Dedifferentiated amniotic fluid mesenchymal stem cell (primary cell): ENCODE measurements at regions not wholly inside any gene's neighbourhood (a gene's known extent, or its start where the extent isn't known, plus 50 kb on each side); places are given as distances from the start of the nearest gene placed in this dataset.
"Not testable (repeated sequence)": the region's sequence is repeated elsewhere in the genome, so short reads cannot be mapped to it uniquely, and the experiment has no call there.

Experiments
- DNase-seq: peaks from one replicate; pipeline ENCODE4 v3.0.0-alpha.2; 2016; ENCODE audit errors: extremely low spot score

GRCh38 chr3:16073990-16074671 is 100.3 kb upstream of the GALNT15 start:
- DNase-seq: not testable (repeated sequence)

GRCh38 chr3:16075647-16076046 is 98.8 kb upstream of the GALNT15 start:
- no peak for DNase-seq

- DNase-seq: no peak
These were observed 97.9 kb upstream of the GALNT15 start for GRCh38 chr3:16076564-16076963.

- not testable (repeated sequence) for DNase-seq
These were observed 97.3 kb upstream of the GALNT15 start for GRCh38 chr3:16077146-16077545.

- DNase-seq: not testable (repeated sequence)
These were observed 96.8 kb upstream of the GALNT15 start for GRCh38 chr3:16077681-16078080.

GRCh38 chr3:16079519-16079918 is 95.0 kb upstream of the GALNT15 start:
- no peak for DNase-seq

- no peak for DNase-seq
These were observed 92.8 kb upstream of the GALNT15 start for GRCh38 chr3:16081661-16082060.

- DNase-seq: no peak
These were observed 89.6 kb upstream of the GALNT15 start for GRCh38 chr3:16084887-16085286.

- no peak for DNase-seq
These were observed 89.1 kb upstream of the GALNT15 start for GRCh38 chr3:16085410-16085809.

GRCh38 chr3:16085884-16086608 is 88.4 kb upstream of the GALNT15 start:
- DNase-seq: no peak

GRCh38 chr3:16086690-16087089 is 87.8 kb upstream of the GALNT15 start:
- DNase-seq: no peak

GRCh38 chr3:16088496-16088895 is 86.0 kb upstream of the GALNT15 start:
- no peak for DNase-seq

- DNase-seq: no peak
These were observed 85.0 kb upstream of the GALNT15 start for GRCh38 chr3:16089521-16089920.

- DNase-seq: peak; percentile 94
These were observed 84.5 kb upstream of the GALNT15 start for GRCh38 chr3:16090024-16090423.

GRCh38 chr3:16090706-16091105 is 83.8 kb upstream of the GALNT15 start:
- no peak for DNase-seq

- DNase-seq: no peak
These were observed 81.6 kb upstream of the GALNT15 start for GRCh38 chr3:16092923-16093322.

- DNase-seq: no peak
These were observed 72.9 kb upstream of the GALNT15 start for GRCh38 chr3:16101295-16102186.

GRCh38 chr3:16102187-16102561 is 72.3 kb upstream of the GALNT15 start:
- DNase-seq: no peak

GRCh38 chr3:16102905-16103364 is 71.5 kb upstream of the GALNT15 start:
- peak; percentile 26 for DNase-seq

GRCh38 chr3:16103472-16103871 is 71.0 kb upstream of the GALNT15 start:
- peak; percentile 50 for DNase-seq

- no peak for DNase-seq
These were observed 70.3 kb upstream of the GALNT15 start for GRCh38 chr3:16104156-16104555.

- no peak for DNase-seq
These were observed 68.4 kb upstream of the GALNT15 start for GRCh38 chr3:16106050-16106449.
